ENCODE measurements at regions not wholly inside any gene's neighbourhood (a gene's known extent, or its start where the extent isn't known, plus 50 kb on each side); places are given as distances from the start of the nearest gene placed in this dataset.

DNA sequence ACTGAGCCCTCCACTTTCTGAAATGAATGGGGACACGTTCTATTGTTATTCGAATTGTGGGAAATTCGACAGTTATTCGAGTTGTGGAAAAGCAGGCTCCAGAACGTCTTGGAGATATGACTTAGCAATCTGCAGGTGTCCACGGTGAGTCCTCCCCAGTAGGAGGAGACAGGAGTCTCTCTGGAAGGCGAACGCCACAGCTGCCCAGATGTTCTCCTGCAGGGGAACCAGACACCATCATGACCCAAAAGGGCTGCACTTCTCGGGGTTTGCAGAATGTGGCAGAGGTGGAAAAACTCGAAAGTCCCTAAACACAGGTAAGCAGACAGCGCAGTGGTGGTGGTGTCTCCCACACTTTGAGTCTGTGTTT, 363.6 kb upstream of the SFSWAP start:
- DNase-seq: peak; percentile 2

DNA sequence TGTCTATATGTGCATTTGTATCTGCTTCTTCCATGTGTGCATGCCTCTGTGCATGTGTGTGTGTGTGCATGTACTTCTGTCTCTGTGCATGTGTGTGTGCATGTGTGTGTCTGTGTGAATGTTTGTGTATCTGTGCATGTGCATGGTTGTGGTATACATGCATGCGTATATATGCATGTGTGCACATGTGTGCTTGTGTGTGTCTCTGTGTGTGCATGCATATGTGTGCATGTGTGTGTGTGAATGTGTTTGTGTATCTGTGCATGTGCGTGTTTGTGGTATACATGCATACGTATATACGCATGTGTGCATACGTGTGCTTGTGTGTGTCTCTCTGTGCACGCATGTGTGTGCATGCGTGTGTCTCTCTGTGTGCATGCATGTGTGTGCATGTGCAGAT, 363.2 kb upstream of the SFSWAP start:
- peak; percentile 5 for DNase-seq

DNA sequence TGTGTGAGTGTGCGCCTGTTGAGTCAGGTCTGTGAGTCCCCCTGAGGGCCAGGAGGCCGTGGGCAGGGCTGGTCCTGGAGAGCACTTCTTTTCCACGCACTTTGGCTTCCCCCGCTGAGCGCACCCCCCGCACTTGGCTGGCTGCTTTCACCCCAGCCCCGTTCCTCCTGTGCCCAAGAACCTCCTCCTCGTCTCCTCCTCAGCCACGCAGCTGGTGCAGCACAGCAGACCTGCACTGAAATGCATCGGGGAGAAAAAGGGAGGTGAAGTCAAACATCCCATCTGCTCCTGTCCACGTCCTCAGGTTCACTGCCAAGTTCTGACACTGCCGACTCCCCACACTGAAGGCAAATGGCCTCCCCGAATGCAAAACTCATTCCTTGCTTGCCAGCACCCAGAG, 362.7 kb upstream of the SFSWAP start:
- DNase-seq: no peak

DNA sequence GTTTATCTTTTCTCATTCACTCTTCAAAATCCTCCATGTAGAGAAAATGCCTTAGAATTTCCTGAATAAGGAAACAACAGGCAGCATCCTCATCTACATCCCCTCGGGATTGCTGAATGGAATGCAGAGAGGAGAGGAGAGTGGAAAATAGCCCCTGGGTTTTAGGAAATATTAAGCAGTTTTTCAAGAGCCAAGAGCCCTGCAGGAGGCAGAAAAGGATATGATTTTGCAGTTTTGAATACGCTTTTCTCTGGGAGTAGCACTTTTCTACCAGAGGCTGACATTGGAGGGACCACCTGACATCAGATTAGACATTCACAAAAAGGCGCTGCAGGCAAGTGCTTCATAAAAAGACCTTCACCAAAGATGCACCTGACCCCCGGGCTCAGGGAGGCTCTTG, 362.2 kb upstream of the SFSWAP start:
- no peak for DNase-seq

DNA sequence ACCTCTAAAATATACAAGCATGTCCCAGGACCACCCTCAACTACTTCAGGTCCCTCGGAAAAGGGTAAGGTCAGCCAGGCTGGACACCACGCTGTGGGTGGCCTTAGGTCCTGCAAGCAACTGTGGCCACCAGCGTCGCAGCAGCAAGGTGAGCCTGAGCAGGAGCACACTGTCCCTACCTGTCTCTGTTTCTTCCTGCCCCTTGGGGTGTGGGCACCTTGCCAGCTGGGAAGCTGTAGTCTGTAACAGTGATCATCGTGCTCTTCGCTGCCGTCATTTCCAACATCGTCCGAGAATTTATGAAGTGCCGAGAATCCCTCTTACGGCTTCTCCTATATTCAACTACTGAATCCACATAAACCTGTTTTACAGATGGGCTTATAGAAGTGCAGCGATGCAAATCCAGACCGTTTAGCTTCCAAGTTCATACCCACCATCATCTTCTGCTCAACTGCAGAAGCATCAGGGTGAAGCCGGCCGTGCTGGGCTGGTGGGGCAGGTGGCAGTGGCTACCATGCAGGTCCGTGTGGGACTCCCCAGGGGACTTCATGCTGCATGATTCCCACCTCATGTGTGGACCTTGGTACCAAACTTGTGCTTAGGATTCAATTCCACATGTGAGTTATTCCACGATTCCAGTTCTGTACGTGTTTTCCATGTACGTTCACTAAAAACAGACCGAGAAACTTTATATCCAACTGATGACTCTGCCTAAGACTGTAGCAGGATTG, 361.3 kb upstream of the SFSWAP start:
- DNase-seq: no peak

DNA sequence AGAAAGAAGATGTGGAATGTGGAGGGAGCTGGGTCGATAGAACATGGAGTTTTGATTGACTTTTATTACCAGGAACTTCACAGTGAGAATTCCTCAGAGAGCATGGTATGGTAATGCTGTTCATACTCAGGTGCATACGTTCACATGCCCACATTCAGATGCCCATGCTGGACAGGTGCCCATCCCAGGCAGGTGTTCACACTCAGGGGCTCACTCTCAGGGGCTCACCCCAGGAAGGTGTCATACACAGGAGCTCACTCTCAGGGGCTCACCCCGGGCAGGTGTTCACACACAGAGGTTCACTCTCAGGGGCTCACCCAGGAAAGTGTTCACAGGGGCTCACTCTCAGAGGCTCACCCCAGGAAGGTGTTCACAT, 360.0 kb upstream of the SFSWAP start:
- no peak for DNase-seq

DNA sequence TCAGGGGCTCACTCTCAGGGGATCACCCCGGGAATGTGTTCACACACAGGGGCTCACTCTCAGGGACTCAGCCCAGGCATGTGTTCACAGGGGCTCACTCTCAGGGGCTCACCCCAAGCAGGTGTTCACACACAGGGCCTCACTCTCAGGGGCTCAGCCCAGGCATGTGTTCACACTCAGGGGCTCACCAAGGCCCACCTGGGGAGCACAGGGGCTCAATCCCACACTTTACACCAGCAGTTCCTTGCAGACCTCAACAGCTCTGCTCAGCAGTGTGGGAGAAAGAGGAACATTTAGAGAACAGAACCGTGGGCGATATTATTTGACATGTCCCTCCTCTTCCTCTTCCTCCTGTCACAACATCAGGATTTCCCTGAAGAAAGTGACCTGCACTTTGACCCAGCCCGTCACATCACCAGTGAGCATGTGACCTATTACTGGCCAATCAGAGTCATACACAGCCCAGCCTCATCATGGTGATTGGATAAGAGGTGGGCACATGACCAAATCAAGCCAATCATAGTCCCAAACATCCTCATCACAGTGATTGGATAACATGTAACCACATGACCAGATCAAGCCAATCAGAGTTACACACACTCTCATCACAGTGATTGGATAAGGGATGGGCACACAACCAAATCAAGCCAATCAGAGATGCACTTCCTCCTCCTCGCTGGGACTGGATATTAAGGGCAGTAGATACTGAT, 359.4 kb upstream of the SFSWAP start:
- no peak for DNase-seq

DNA sequence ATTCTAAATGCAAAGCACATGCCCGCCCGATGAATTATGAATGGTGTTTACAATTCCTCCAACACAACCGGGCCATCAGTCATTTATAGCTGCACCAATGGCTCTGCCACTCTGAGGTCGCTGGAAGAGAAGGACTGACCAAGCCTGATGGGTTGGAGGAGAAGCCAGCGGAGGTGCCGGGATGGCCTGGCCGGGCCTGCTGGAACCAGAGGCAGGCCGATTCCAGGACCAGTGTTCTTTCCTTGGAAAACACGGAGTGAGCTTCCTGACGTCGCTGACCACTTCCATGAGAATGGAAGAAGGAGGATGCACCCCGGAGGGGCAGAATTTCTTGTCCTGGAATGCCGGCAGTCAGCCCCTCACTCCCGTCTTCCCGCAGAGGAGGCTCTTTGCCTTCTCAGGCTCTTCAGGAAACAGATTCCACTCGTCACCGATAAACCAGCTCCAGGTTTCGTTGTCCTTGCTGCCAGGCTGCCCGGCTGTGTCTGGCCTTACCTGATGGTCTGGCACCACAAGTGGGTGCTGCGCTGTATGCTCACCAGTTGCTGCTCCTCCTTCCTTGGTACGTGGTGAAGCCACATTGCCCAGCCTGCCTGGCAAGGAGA, 358.5 kb upstream of the SFSWAP start:
- DNase-seq: no peak

DNA sequence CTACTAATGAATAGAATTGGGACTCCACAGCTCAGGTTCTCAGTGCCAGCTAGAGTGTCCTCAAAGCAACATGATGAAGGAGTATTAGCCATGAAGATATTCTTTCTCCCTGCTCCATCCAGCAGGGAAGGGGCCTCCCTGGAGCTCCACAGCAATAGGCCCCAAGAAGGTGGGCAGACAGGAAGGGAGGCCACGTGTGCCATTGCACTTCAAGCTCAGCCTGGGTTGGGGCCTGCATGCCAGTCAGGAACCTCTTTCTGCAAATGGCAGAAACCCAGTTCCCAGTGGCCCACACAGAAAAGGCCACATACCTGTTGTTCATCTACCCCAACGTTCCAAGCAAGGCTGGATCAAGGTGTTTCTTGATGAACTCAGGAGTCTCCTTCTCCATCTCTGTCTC, 357.5 kb upstream of the SFSWAP start:
- DNase-seq: no peak

DNA sequence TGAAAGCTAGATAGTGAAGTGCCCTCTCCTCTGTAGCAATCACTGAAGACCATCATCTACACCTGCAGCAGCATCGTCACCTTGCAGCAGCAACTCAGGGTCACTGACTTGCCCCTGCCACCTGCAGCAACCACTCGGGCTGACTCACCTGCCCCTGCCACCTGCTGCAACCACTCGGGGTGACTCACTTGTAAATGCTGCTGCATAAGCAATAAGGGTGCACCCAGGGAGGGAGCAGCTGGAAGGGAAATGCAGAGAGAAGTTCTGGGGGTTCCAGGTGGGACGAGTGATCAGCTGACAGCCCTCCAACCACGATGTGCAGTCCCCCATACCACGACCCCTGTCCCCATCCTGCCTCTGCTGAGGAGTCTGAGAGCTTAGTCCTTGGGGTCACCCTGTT, 357.1 kb upstream of the SFSWAP start:
- DNase-seq: no peak

DNA sequence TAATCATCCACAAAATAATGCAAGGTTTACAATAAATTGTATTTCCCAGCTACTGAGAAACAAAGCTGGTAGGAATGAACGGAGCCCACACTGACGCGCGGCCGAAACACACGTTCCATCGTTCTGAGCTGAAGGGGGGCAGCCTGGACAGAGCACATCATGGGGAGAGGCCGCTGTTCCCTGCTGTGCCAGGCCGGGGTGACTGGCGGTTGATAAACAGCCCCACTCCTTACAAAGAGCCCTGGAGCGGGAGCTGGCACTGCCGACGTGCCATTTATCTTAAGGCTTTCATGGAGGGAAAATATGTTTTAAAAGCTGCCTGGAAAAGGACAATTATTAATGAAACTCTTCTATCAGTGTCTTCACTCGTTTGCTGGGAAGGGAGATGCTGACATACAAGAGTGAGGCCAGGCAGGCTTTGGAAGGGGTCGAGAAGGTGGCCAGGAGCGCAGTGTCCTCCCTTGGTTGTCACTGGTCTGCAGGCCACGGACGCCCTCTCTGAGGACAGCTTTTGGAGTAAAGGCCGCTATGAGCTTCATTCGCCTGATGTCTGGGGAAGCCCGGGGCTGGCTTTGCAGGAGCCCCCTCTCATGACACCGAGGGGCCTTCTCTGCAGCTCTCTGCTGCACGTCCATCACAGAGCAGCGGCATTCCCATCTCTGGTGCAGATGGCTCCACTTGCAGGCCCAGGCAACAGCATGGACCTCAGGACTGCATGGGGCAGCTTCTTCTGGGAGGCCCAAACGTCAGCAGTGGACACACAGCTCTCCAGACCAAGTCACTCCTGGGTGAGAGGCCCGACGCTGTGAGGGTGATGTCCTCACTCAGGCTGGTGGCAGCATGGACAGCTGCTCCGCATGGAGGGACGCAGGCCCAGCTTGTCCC, 355.3 kb upstream of the SFSWAP start:
- DNase-seq: peak; percentile 5

DNA sequence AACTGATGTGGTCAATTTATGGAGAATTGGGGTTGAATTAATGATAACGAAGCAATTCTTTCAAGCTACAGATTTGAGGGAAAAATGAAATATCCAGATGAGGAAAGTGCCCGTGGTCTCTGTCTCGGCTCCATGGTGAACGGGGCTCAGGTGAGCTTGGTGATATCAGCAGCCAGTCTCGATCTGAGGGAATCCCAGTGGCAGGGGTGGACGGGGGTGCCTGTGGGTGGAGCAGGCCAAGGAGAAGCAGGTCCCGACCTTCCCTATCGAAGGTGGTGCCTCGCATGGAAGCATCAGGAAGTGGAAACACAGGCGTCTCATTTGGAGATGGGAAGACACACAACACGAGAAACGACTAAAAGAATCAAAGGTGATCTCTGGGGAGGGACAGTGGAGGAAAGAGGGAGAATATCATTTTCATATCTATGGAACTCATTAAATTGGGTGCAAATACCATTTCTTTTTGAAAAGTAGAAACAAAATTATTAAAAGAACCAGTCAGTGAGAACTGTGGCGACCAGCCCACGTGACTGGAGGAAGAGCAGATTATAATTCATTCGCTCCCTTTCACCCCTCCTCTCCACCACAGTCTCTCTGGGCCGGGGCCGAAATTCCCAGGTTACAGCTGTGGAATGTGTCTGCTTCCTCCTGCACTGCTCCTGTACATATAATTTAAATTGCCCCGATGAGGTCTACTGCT, 354.3 kb upstream of the SFSWAP start:
- DNase-seq: no peak

DNA sequence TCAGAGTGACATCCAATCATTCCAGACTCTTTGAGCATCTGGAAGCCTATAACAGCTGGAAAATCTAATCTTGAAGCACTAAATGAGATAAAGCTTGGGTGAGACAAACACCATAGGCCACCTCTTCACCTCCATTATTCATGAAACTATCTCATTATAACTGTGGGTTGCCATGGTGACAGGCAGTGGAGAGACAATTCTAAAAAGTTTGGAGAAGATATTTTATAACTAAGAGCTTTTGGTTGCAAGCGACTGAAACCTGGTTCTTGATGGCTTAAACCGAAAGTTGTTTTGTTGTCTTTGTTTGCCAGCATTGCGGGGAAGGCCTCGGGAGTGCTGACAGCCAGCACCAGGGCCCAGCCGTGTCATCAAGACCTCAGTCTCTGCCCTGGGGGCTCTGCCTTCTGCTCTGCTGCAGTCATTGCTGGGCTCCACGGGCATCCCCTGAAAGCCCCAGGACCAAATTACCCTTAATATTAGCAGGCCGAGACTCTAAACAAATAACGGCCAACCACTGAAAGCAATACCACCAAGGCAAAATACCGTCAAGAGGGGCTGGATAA, 353.6 kb upstream of the SFSWAP start:
- no peak for DNase-seq

DNA sequence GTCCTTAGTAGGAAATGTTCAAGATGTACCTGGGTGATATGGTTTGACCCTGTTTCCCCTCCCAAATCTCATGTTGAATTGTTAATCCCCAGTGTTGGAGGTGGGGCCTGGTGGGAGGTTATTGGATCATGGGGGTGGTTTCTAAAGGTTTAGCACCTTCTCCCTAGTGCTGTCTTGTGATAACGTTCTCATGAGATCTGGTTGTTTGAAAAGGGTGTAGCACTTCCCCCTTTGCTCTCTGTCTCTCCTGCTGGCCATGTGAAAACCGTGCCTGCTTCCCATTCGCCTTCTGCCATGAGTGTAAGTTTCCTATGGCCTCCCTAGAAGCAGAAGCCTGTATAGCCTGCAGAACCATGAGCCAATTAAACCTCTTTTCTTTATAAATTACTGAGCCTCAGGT, 353.0 kb upstream of the SFSWAP start:
- no peak for DNase-seq

DNA sequence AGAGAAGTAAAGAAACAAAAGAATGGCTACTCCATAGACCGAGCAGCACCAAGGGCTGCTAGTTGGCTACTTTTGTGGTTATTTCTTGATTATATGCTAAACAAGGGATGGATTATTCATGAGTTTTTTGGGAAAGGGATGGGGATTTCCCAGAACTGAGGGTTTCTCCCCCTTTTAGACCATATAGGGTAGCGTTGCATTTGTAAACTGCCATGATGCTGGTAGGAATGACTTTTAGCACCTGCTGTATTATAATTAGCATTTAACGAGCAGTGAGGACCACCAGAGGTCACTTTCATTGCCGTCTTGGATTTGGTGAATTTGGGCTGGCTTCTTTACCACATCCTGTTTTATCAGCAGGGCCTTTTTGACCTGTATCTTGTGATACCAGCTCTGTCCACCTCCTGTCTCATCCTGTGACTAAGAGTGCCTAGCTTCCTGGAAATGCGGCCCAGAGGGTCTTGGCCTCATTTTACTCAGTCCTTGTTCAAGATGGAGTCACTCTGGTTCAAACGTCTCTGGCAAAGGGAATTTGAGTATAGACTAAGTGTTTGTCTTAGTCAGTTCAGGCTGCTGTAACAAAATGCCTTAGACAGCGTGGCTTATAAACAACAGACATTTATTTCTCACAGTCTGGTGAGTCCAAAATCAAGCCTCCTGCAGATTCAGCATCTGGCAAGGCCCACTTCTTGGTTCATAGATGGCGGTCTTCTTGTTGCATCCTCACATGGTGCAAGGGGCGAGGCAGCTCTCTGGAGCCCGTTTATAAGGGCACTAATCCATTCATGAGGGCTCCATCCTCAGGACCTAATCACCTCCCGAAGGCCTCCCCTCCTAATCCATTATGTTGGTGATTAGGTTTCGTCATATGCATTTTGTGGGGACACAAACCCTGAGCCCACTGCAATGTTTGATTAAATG, 348.3 kb upstream of the SFSWAP start:
- DNase-seq: no peak

DNA sequence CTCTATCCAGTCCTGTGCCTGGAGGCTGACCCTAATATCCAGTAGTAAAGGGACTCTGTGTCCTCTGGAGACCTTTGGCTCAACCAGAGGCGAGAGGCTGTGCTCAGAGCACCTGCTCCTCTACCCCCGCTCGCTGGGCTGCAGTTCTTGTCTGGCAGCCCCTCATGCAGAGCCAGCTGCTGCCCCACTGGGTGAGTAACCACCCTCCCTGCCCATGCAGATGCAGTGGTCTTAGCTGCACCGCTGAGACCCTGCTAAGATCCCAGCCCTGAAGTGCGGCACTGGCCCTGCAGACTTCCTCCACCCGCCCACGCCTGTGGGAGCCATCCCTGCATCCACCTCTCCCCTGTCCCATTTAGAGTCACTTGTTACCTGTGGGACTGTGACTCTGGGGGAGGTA, 347.5 kb upstream of the SFSWAP start:
- peak; percentile 2 for DNase-seq

DNA sequence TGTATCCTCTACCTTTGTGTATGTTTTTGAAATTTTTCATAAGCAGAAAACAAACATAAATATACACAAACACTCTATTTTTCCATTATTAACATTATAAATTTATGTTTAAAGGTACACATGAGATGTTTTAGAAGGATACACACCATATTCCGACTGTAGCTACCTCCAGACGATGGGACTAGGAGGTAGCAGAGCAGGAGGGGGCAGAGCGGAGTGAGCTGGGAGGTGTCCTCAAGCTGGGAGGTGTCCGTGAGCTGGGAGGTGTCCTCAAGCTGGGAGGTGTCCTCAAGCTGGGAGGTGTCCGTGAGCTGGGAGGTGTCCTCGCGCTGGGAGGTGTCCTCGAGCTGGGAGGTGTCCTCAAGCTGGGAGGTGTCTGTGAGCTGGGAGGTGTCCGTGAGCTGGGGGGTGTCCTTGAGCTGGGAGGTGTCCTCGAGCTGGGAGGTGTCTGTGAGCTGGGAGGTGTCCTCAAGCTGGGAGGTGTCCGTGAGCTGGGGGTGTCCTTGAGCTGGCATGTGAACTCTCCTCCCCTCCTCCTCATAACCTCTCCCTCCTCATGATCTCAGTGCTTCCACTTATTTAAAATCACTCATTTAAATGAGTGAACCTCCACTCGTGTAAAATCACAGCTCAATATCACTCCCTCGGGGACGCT, 346.9 kb upstream of the SFSWAP start:
- DNase-seq: peak; percentile 3

DNA sequence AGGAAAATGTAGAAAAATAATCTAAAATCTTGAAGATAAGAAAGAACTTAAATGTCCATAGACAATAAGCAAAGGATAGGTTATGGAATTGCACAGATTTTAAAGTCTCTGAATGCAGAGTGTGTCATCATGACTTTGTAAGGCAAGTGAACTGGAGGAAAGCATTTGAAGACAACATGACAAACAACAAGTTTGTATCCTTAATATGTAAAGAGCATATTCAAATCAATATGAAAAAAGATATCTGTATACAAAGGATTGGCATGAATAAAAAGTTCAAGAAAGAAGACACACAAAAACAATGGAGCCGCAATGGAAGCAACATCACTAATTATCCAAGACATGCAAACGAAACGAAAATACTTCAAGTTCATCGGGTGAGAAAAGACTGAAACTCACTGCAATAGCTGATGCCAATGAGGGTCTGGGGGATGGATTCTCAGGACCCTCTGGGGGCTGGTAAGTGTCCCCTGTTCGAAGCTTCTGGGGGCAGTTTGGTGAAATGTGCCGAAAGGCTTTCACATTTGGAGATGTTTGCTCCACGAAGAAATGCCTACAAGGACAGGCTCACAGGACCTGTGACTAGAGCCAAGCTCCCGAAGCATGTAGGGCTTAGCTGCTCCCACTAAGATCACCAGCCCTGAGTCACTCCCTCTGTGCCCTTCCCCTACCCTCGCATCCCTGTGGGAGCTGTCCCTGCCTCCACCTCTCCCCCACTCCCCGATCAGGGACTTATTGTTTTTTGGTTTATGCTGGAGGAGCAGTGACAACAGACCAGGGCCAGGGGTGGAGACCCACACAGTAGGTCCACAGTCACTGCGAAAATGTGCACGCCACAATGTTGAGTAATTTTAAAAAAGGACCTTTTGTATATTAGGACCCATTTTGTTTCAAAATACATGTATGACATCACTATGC, 345.7 kb upstream of the SFSWAP start:
- peak; percentile 10 for DNase-seq

DNA sequence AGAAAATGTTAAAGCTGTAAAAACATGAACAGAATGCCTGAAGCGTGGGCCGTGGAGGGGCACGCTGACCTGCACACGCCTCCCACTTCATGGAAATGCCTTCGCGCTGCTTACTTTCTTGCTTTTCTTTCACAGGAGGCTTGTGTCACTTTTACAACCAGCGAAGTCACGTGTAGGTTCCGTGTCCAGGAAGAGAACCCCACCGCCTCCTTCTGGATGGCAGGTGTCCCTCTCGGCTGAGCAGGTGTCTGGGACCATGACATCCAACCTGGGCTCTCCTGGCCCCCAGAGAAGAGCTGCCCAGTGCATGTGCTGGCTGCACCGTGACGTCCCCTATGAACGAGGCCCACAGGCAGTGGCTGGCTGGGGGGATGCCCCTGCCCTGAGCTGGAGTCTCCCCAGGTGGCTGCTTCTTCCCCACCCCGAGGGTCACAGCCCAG, 345.0 kb upstream of the SFSWAP start:
- peak; percentile 3 for DNase-seq

Measured in stimulated activated CD8-positive, alpha-beta memory T cell treated with anti-CD3 and anti-CD28 coated beads, Interleukin-4, amount 100 ng/mL, for 48 hours (primary cell).